GM12872 (cell line): ENCODE measurements at regions not wholly inside any gene's neighbourhood (a gene's known extent, or its start where the extent isn't known, plus 50 kb on each side); places are given as distances from the start of the nearest gene placed in this dataset.

Experiments used
- TF ChIP-seq, protein P1 (sequence below): IDR thresholded peaks from 3 replicates; pipeline ENCODE4 v1.5.1; 2011; ENCODE audit warnings: low read depth, mild to moderate bottlenecking, low read length, moderate library complexity; ENCODE audit not compliant: insufficient read depth

DNA sequence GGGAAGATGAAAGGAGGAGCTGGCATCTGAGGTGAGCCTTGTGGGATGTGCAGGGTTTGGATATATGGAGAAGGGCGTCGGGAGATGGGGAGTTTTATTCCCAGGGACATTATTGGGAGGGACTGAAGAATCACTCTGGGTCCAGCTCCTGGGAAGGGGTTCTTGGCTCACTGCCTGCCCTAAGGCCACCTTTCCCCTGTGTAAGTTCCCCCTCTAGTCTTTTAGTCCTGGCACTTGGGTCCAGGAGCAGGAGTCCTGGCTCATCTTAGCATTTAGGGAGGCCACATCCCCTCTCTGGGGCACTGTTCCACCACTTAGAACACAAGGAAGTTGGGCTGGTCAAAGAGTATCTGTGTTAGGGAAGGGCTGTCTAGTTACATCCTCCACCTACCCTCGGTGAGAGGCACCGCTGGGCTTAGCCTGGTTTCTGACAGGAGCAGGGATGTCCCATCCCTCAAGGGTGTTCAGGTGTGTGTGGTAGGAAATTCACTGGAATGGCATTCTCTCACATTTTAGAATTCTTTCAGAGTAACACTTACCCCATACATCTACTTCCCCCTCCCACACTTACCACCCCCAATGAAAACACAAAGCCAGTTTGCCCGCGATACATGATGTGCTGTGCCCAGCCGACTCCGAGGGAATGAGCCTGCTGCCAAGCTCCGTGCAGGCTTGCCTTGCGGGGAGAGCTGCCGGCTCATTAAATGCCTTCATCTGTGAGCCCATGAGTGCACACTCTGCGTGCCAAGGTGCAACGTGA, 86.7 kb downstream of the FAM43A start:
- TF ChIP-seq, protein P1, sequence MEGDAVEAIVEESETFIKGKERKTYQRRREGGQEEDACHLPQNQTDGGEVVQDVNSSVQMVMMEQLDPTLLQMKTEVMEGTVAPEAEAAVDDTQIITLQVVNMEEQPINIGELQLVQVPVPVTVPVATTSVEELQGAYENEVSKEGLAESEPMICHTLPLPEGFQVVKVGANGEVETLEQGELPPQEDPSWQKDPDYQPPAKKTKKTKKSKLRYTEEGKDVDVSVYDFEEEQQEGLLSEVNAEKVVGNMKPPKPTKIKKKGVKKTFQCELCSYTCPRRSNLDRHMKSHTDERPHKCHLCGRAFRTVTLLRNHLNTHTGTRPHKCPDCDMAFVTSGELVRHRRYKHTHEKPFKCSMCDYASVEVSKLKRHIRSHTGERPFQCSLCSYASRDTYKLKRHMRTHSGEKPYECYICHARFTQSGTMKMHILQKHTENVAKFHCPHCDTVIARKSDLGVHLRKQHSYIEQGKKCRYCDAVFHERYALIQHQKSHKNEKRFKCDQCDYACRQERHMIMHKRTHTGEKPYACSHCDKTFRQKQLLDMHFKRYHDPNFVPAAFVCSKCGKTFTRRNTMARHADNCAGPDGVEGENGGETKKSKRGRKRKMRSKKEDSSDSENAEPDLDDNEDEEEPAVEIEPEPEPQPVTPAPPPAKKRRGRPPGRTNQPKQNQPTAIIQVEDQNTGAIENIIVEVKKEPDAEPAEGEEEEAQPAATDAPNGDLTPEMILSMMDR, result no peak

DNA sequence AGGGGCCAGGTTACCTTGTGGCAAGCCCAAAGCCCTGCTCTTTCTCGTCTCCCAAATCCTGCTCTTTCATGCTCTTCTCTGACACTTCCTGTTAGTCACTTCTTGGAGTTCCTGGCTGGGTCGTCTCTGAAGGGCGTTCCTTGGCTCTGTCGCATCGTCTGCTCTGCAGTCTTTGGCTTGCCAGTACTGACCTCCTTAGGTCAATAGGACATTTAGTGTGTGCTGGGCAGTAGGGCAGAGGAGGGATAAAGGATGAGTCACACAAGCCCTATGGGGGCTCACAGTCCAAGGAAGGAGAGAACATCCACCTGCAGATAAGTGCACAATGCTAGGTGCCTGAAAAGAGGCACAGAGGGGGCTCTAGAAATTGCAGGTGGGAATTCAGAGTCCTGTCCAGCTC, 87.5 kb downstream of the FAM43A start:
- TF ChIP-seq, protein P1, result no peak

DNA sequence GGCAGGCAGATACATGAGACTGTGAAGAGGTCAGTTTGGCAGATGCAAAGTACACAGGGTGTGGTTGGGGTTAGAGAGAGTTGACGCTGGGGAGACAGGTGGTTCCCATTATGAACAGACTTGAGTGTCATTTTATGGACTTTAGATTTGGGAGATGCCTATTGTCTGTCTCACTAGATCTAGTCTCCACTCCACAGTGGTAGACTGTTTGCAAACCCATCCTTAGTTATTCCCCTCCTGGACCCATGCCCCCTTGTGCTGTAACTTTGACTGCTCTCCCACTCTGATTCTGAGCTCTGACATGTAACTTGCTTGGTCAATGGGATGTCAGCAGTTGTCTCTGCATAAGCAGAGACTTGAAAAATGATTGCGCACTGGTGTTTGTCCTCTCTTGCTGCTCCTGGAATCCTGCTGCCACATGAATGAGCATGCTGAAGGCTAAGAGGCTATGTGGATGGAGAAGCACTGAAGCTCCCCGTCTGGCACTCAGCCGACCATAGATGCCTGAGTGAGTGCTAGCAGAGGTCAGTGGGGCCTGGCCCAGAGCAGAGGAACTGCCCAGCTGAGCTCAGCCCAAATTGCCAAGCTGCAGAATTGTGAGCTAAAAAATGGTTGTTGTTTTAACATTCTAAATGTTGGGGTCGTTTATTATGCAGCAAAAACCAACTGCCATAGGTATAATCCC, 88.2 kb downstream of the FAM43A start:
- TF ChIP-seq, protein P1, result no peak

DNA sequence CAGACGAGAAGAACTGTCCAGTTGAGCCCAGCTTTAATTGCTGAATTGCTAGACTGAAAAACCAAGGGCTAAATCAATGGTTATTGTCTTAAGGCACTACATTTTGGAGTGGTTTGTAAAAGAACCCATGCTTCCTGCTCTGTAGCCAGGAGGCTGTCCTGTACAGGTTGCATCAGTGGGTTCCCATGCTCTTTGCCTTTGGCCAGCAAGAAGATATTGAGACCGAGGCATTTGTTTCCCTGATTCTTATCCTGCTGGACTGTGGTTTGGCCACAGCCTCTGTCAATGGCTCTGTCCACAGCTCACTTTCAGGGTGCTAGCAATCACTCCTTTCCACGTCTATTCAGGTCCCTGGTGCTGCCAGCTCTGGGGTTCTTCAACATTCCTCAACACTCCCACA, 89.6 kb downstream of the FAM43A start:
- TF ChIP-seq, protein P1, result no peak

DNA sequence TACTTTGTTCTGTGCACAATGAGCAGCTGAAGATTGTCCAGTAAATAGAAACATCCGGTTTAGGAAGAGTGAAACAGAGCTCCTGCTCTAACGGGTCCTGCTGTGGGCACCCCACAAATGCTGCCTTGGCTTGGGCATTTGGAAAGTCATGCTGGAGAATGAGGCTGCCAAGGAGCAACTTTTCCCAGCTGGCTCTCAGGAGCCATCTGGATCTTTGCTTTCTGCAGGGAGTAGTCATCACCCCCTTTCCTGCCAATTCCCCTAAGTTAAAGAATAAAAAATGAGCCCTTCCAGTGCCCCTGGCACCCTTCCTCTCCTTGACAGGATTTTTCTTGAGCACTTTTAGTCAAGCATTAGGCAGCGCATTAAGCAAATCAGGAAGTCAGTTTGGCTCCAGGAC, 90.0 kb downstream of the FAM43A start:
- TF ChIP-seq, protein P1, result no peak

DNA sequence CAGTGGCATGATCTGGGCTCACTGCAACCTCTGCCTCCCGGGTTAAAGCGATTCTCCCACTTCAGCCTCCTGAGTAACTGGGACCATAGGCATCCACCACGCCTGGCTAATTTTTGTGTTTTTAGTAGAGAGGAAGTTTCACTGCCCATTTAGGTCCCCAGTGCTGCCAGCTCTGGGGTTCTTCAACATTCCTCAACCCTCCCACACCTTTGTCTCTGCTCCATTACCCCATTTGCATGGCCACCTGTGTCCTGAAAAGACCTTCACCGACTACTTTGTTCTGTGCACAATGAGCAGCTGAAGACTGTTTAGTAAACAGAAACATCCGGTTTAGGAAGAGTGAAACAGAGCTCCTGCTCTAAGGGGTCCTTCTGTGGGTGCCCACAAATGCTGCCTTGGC, 92.0 kb downstream of the FAM43A start:
- TF ChIP-seq, protein P1, result no peak

DNA sequence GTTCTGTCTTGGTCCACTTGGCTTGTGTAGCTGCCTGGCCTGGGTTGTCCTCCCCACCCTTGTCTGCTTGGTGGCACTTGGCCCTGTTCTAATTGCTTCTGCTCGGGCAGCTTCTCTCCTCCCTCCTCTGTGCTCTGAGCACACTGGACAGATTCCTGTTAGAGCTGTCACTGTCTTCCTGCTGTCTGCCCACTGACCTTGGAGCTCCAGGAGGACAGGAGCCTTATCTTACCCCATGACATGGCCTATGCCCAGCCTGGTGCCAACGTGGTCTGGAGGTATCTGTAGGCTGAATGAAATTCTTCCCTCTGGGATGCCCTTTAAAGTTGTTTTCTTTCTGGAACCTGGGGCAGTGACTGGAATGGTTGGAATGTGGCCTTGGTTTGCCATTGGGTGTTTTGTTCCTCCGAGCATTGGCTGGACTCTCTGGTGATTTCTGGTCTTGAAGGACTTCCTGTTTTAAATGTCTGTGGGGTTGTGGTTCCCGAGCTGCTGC, 94.1 kb downstream of the FAM43A start:
- TF ChIP-seq, protein P1, result no peak
